ENCODE measurements at regions not wholly inside any gene's neighbourhood (a gene's known extent, or its start where the extent isn't known, plus 50 kb on each side); places are given as distances from the start of the nearest gene placed in this dataset.

- Histone ChIP-seq H3K9ac (ENCODE audit: low read depth, low read length) (no peak overlapping the region), H3K27ac (ENCODE audit: low read length) (no peak overlapping the region), H2AFZ (ENCODE audit: low read depth, low read length) (no peak overlapping the region), H3K27me3 (ENCODE audit: insufficient read depth, low read length, poor library complexity) (no peaks in the 10 kb centered on the region), H3K4me1 (ENCODE audit: insufficient read depth, low read length) (no peaks in the 10 kb centered on the region), H3K4me3 (ENCODE audit: low read depth in 1 of 2, low read length in 2 of 2) (no peak overlapping the region), H4K20me1 (ENCODE audit: insufficient read depth, low read length) (no peaks in the 10 kb centered on the region), H3K36me3 (ENCODE audit: insufficient read depth, low read length) (no peaks in the 10 kb centered on the region), H3K9me3 (ENCODE audit: insufficient read depth, low read length, severe bottlenecking) (no peaks in the 10 kb centered on the region), H3K79me2 (ENCODE audit: insufficient read depth, low read length) (no peaks in the 10 kb centered on the region), H3K4me2 (ENCODE audit: insufficient read depth, low read length) (no peak overlapping the region)
- TF ChIP-seq EZH2 (IDR thresholded peaks at IDR 0.05; ENCODE audit: borderline replicate concordance, low read depth, low read length, severe bottlenecking) (no peak), CTCF (IDR thresholded peaks at IDR 0.05; ENCODE audit: borderline replicate concordance, extremely low read depth, low read length, poor library complexity, severe bottlenecking) (no peak)
- ATAC-seq (ENCODE audit: insufficient read depth, low read depth): no peak
- DNase-seq: no peak
Observed at GRCh38 chr1:168640182-168640581, 63.8 kb downstream of the XCL1 start.

GRCh38 chr1:168640836-168641235, 64.4 kb downstream of the XCL1 start:
- no peaks in the 10 kb centered on the region for H3K4me1 ChIP-seq (ENCODE audit: insufficient read depth, low read length)
- TF ChIP-seq EZH2 (IDR thresholded peaks at IDR 0.05; ENCODE audit: borderline replicate concordance, low read depth, low read length, severe bottlenecking): no peak
- TF ChIP-seq CTCF (IDR thresholded peaks at IDR 0.05; ENCODE audit: borderline replicate concordance, extremely low read depth, low read length, poor library complexity, severe bottlenecking): no peak
- H3K36me3 ChIP-seq (ENCODE audit: insufficient read depth, low read length): no peaks in the 10 kb centered on the region
- H2AFZ ChIP-seq (ENCODE audit: low read depth, low read length): no peak overlapping the region
- no peaks in the 10 kb centered on the region for H4K20me1 ChIP-seq (ENCODE audit: insufficient read depth, low read length)
- H3K4me3 ChIP-seq (ENCODE audit: low read depth in 1 of 2, low read length in 2 of 2): no peak overlapping the region
- DNase-seq: no peak
- H3K9me3 ChIP-seq (ENCODE audit: insufficient read depth, low read length, severe bottlenecking): no peaks in the 10 kb centered on the region
- H3K27me3 ChIP-seq (ENCODE audit: insufficient read depth, low read length, poor library complexity): no peaks in the 10 kb centered on the region
- H3K79me2 ChIP-seq (ENCODE audit: insufficient read depth, low read length): no peaks in the 10 kb centered on the region
- ATAC-seq (ENCODE audit: insufficient read depth, low read depth): no peak
- no peak overlapping the region for H3K9ac ChIP-seq (ENCODE audit: low read depth, low read length)
- H3K27ac ChIP-seq (ENCODE audit: low read length): no peak overlapping the region
- no peak overlapping the region for H3K4me2 ChIP-seq (ENCODE audit: insufficient read depth, low read length)

GRCh38 chr1:168643152-168643551, 66.7 kb downstream of the XCL1 start:
- ATAC-seq (ENCODE audit: insufficient read depth, low read depth) (no peak), DNase-seq (no peak)
- TF ChIP-seq CTCF (IDR thresholded peaks at IDR 0.05; ENCODE audit: borderline replicate concordance, extremely low read depth, low read length, poor library complexity, severe bottlenecking) (no peak), EZH2 (IDR thresholded peaks at IDR 0.05; ENCODE audit: borderline replicate concordance, low read depth, low read length, severe bottlenecking) (no peak)

More at GRCh38 chr1:168643152-168643551, 66.7 kb downstream of the XCL1 start:
- Histone ChIP-seq H3K4me1 (ENCODE audit: insufficient read depth, low read length) (no peaks in the 10 kb centered on the region), H3K4me2 (ENCODE audit: insufficient read depth, low read length) (no peak overlapping the region), H3K9ac (ENCODE audit: low read depth, low read length) (no peak overlapping the region), H3K4me3 (ENCODE audit: low read depth in 1 of 2, low read length in 2 of 2) (no peak overlapping the region), H3K27me3 (ENCODE audit: insufficient read depth, low read length, poor library complexity) (no peaks in the 10 kb centered on the region), H3K9me3 (ENCODE audit: insufficient read depth, low read length, severe bottlenecking) (no peaks in the 10 kb centered on the region), H2AFZ (ENCODE audit: low read depth, low read length) (no peak overlapping the region), H4K20me1 (ENCODE audit: insufficient read depth, low read length) (no peaks in the 10 kb centered on the region), H3K36me3 (ENCODE audit: insufficient read depth, low read length) (no peaks in the 10 kb centered on the region), H3K27ac (ENCODE audit: low read length) (no peak overlapping the region), H3K79me2 (ENCODE audit: insufficient read depth, low read length) (no peaks in the 10 kb centered on the region)

Measured in DND-41 (cell line).